Activated naive CD8-positive, alpha-beta T cell (primary cell): ENCODE measurements at regions not wholly inside any gene's neighbourhood (a gene's known extent, or its start where the extent isn't known, plus 50 kb on each side); places are given as distances from the start of the nearest gene placed in this dataset.
"Not testable (repeated sequence)": the region's sequence is repeated elsewhere in the genome, so short reads cannot be mapped to it uniquely, and the experiment has no call there.

Experiments
- H3K27ac Mint-ChIP-seq: one replicate; pipeline ENCODE4 v1.8.0; 2021; ENCODE audit warnings: mixed read lengths
- H3K27me3 Mint-ChIP-seq: one replicate; pipeline ENCODE4 v1.8.0; 2021; ENCODE audit warnings: mixed read lengths
- H3K36me3 Mint-ChIP-seq: one replicate; pipeline ENCODE4 v1.8.0; 2021; ENCODE audit warnings: mixed read lengths
- H3K4me1 Mint-ChIP-seq: one replicate; pipeline ENCODE4 v1.8.0; 2021; ENCODE audit warnings: low read depth, mixed read lengths
- H3K4me3 Mint-ChIP-seq: one replicate; pipeline ENCODE4 v1.8.0; 2021; ENCODE audit warnings: mild to moderate bottlenecking, mixed read lengths
- H3K9me3 Mint-ChIP-seq: one replicate; pipeline ENCODE4 v1.8.0; 2021; ENCODE audit warnings: low read depth, mixed read lengths

DNA sequence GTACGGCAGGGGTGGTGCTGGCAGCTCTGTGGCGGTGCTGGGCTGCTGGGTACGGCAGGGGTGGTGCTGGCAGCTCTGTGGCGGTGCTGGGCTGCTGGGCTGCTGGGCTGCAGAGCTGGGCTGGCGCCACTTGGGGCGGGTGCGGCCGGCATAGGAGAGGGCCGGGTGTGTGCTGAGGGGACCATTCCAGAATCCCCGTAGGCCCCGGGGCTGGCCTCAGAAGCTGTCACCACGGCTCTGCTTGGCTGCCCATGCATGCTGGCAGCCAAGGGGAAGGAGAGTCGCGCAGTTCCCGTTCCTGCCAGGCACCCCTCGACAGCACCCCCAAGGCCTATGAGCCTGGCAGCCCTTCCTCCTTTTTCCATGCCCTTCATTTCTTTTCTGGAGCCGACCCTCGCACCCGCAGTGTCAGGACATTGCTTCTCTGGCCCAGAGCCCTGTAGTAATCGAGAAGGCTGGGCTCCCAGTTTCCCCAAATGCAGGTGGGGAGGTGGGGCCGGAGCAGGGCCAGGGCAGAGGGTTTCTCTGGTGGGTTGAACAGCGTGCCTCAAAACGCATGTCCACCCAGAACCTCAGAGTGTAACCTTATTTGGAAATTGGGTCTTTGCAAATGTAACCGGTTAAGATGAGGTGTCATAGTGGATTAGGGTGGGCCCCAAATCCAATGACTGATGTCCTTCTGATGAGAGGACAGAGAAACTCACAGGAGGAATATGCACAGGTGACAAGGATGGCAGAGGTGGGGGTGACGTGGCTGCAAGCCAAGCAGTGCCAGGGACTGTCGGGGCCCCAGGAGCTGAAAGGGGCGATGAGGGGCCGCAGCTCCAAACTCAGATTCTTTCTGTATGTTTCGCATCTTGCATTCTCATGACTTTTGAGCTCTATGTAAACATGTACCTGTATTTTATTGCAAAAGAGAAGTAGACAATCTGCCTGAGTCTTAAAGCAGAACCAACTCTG, 71.0 kb upstream of the ACTRT2 start:
- Mint-ChIP-seq H3K27ac (no peak overlapping the region), H3K9me3 (peaks cover 18% of the 10 kb centered on the region), H3K4me1 (no peaks in the 10 kb centered on the region), H3K27me3 (peaks cover 5% of the 10 kb centered on the region), H3K36me3 (peaks cover 3% of the 10 kb centered on the region), H3K4me3 (no peak overlapping the region)

DNA sequence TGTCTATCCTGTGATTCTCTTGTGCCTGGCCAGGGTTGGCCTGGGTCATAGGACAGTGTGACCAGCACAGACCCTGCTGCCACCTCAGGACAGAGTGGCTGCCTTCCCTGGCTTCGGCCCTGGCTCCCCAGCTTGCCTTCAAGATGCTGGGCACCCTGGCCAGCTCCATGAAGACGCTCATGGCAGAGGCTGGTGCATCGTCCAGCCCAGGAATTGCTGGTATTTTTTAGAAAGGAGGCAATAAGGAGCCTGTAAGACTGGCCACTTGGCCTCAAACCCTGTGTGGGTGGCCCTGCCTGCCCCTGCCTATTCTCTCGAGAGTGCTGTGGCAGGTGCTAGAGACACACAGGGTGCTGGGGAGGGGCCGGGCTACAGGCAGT, 70.4 kb upstream of the ACTRT2 start:
- H3K36me3 Mint-ChIP-seq = peaks cover 3% of the 10 kb centered on the region
- no peak overlapping the region for H3K4me3 Mint-ChIP-seq

DNA sequence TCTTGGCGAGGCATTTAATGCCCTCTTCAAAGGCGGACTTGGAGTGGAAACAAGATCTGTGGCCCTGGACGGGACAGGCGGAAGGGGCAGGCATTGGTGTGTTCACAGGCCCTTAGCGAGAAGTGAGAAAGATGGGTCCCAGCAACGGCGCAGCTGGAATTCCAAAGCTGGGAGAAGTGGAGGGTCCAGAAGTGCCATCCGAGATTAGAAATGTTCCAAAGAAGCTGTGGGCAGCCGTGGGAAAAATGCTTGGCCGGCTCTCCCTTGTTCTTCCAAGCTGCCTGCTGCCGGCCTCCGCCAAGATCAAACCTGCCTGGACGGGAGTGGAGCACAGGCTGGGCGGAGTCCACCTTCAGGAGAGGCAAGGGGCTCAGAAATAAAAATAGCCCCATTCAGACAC, 69.4 kb upstream of the ACTRT2 start:
- Mint-ChIP-seq H3K27ac (no peak overlapping the region), H3K4me1 (no peaks in the 10 kb centered on the region), H3K27me3 (peaks cover 3% of the 10 kb centered on the region), H3K9me3 (peaks cover 22% of the 10 kb centered on the region), H3K36me3 (peaks cover 3% of the 10 kb centered on the region), H3K4me3 (no peak overlapping the region)

More for the DNA sequence above, 70.4 kb upstream of the ACTRT2 start:
- H3K9me3 Mint-ChIP-seq = peaks cover 20% of the 10 kb centered on the region
- H3K27me3 Mint-ChIP-seq = peaks cover 5% of the 10 kb centered on the region
- H3K27ac Mint-ChIP-seq = no peak overlapping the region
- H3K4me1 Mint-ChIP-seq = no peaks in the 10 kb centered on the region

DNA sequence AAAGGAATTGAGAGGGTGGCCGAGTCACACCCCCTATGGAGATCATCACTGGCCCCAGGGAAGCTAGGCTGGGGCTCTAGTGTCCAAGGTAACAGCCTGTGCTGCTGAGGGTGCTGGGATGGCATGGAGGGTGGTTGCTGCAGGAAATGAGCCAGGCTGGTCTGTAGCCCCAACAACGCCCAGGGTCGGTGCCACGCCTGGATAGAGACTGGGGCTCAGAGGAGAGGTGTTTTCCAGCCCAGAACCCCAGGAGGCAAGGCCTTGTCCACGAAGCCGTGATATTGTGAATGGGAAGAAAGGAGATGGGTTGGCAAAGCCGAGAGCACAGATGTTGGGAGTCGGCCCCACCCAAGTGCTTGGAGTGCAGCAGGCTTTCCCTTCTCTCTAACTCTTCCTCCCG, 68.9 kb upstream of the ACTRT2 start:
- Mint-ChIP-seq H3K9me3 (peaks cover 22% of the 10 kb centered on the region), H3K36me3 (peaks cover 3% of the 10 kb centered on the region), H3K4me1 (no peaks in the 10 kb centered on the region), H3K4me3 (no peak overlapping the region), H3K27ac (no peak overlapping the region), H3K27me3 (peaks cover 3% of the 10 kb centered on the region)

DNA sequence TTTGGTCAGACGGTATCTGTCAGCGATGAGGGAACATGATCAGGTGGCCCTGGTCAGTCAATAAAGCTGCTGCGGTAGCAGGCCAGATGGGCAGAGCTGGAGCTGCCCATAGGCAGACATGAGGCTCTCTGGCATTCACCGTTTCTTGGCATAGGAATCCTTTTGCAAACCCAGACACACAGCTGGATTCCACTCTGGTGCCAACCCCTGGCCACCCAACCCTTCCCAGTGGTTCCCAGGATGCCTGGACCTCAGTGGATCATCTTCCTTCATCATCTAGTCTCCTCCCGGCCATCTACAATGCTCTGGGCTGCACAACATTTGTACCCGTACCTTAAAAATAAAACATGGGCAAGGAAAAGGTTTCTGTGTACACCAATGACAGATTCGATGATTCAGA, 68.3 kb upstream of the ACTRT2 start:
- Mint-ChIP-seq H3K4me1 (no peaks in the 10 kb centered on the region), H3K27me3 (peaks cover 3% of the 10 kb centered on the region), H3K4me3 (no peak overlapping the region), H3K9me3 (peaks cover 27% of the 10 kb centered on the region), H3K27ac (no peak overlapping the region), H3K36me3 (peaks cover 3% of the 10 kb centered on the region)

DNA sequence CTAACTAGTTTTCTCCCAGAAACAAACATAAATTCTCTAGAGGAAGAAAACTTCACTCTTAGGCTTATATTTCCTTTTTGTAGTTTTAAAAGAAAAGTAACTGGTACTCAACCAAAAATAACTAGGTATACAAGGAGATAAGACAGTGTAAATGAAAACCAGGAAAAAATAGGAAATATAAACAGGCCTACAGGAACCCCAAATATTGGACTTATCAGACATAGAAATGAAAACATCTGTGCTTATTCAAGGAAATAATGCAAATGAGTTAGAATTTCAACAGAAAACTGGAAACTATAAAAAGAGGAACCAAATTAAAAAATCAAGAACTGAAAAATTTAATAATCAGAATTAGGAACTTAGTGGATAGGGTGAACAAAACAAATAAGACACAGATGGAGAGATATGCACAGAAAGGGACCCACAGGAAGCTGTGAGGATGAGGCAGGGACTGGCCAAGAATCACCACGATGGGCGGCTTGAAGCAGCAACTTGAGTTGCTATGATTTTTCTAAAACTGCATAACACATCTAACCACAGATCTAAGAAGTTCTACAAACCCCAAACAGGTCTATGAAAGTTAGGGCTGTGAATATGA, 67.5 kb upstream of the ACTRT2 start:
- no peaks in the 10 kb centered on the region for H3K4me1 Mint-ChIP-seq

DNA sequence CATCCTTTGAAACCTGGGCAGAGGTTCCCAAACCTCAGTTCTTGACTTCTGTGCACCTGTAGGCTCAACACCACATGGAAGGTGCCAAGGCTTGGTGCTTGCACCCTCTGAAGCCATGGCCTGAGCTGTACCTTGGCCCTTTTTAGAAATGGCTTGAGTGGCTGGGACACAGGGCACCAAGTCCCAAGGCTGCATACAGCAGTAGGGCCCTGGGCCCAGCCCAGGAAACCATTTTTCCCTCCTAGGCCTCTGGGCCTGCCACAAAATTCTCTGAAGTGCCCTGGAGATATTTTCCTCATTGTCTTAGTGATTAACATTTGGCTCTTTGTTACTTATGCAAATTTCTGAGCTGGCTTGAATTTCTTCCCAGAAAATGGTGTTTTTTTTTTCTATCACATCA, 65.6 kb upstream of the ACTRT2 start:
- Mint-ChIP-seq H3K9me3 (peaks cover 27% of the 10 kb centered on the region), H3K27me3 (peaks cover 3% of the 10 kb centered on the region), H3K4me1 (no peaks in the 10 kb centered on the region), H3K36me3 (peaks cover 3% of the 10 kb centered on the region), H3K4me3 (no peak overlapping the region), H3K27ac (no peak overlapping the region)

More for the DNA sequence above, 67.5 kb upstream of the ACTRT2 start:
- peaks cover 27% of the 10 kb centered on the region for H3K9me3 Mint-ChIP-seq
- H3K27ac Mint-ChIP-seq = no peak overlapping the region
- no peak overlapping the region for H3K4me3 Mint-ChIP-seq
- peaks cover 3% of the 10 kb centered on the region for H3K27me3 Mint-ChIP-seq
- H3K36me3 Mint-ChIP-seq = peaks cover 3% of the 10 kb centered on the region

DNA sequence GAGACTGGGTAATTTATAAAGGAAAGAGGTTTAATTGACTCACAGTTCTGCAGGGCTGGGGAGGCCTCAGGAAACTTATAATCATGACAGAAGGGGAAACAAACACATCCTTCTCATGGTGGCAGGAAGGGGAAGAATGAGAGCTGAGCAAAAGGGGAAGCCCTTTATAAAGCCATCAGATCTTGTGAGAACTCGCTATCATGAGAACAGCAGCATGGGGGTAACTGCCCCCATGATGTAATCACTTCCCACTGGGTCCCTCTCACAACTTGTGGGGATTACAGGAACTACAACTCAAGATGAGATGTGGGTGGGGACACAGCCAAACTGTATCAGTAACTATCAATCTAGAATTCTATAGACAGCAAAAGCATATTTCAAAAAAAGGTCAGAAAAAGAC, 64.7 kb upstream of the ACTRT2 start:
- Mint-ChIP-seq H3K4me3 (no peak overlapping the region), H3K27ac (no peak overlapping the region), H3K27me3 (peaks cover 2% of the 10 kb centered on the region)

DNA sequence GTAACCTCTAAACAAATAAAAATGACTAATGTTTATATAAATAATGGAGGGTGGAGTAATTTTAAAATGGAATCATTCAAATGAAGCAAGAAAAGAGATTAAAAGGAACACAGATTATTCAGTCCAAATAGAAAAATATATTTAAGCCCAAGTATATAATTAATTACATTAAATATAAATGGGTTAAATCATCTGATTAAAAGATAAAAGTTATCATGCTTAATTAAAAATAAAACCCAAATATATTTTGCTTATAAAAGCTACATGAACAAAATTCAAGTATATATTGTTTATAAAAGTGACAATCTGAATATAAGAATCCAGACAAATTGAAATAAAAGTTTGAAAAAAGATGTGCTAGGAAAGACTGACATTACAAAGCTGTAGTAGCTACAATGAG, 63.9 kb upstream of the ACTRT2 start:
- no peaks in the 10 kb centered on the region for H3K4me1 Mint-ChIP-seq
- peaks cover 3% of the 10 kb centered on the region for H3K36me3 Mint-ChIP-seq
- no peak overlapping the region for H3K27ac Mint-ChIP-seq
- H3K4me3 Mint-ChIP-seq = no peak overlapping the region
- no peaks in the 10 kb centered on the region for H3K27me3 Mint-ChIP-seq
- H3K9me3 Mint-ChIP-seq = peaks cover 27% of the 10 kb centered on the region

More for the DNA sequence above, 64.7 kb upstream of the ACTRT2 start:
- Mint-ChIP-seq H3K4me1 (no peaks in the 10 kb centered on the region), H3K9me3 (peaks cover 27% of the 10 kb centered on the region), H3K36me3 (peaks cover 3% of the 10 kb centered on the region)

DNA sequence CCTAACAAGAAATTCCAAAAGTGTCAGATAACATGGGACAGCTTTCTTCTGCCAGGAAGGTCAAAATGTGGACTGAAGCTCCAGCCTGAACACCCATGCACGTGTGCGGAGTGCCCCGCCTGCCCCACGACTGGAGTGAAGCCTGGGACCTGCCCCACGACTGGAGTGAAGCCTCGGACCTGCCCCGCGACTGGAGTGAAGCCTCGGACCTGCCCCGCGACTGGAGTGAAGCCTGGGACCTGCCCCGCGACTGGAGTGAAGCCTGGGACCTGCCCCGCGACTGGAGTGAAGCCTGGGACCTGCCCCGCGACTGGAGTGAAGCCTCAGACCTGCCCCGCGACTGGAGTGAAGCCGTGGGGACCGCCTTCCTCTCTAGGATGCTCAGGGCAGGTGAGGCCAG, 61.4 kb upstream of the ACTRT2 start:
- not testable (repeated sequence) for H3K4me3 Mint-ChIP-seq, H3K36me3 Mint-ChIP-seq, H3K27me3 Mint-ChIP-seq, H3K4me1 Mint-ChIP-seq, H3K27ac Mint-ChIP-seq
- H3K9me3 Mint-ChIP-seq = peaks cover 12% of the 10 kb centered on the region

DNA sequence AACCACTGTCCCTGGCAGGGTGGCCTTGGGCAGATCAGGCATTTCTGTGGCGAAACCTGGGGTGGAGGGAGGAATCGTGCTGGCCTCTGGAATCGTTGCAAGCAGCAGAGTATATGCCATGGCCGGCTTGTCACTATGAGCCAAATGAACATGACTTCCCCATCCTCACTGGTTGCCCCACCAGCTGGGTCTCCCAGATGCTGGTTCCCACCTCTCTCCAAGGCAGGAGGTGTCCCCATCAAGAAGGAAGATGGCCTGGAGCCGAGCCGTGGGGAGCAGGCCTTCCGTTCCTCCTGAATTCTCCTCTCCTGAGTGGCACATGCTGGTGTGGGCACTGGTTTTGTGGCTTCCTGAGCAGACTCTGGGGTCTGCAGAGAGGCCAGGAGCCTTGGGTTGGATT, 60.2 kb upstream of the ACTRT2 start:
- Mint-ChIP-seq H3K27me3 (no peaks in the 10 kb centered on the region), H3K27ac (no peak overlapping the region), H3K9me3 (peaks cover 6% of the 10 kb centered on the region), H3K36me3 (no peaks in the 10 kb centered on the region), H3K4me3 (no peak overlapping the region), H3K4me1 (no peaks in the 10 kb centered on the region)

DNA sequence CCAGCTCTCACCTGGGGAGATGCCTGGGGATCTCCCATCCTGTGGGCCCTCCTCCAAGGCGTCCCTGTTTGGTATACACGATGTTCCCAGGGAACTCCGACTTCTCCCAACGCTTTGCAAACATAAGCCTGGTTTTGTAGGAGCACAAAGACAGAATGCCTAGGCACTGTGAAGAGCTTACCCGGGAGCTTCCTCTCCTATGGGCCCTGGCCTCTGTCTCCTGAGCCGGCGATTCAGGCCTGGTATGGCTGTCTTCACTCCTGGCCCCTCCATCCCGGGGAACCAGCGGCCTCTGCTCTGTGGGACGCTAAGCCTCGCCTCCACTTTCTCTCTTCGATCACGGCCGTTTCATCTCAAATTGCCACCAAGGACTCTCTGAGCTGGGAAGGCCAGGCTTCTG, 59.6 kb upstream of the ACTRT2 start:
- Mint-ChIP-seq H3K27ac (no peak overlapping the region), H3K4me3 (no peak overlapping the region), H3K4me1 (no peaks in the 10 kb centered on the region), H3K36me3 (no peaks in the 10 kb centered on the region), H3K27me3 (no peaks in the 10 kb centered on the region), H3K9me3 (peaks cover 5% of the 10 kb centered on the region)

DNA sequence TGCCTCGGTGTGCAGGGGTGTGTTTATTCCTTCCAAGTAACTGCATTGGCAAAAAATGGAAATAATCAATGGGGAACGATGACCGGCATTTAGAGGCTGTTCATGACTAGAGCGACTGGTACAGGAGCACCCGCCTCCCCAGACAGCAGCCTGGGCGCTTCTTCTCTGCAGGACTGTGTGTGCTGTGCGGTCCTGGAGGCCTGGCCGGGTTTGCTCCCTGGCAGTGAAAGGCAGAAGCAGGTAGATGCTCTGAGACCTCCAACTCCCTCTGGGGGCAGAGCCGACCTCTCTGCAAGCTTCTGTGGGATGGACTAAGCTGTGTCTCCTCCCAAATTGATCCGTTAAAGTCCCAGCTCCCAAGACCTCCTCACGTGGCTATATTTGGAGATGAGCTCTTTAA, 59.2 kb upstream of the ACTRT2 start:
- H3K36me3 Mint-ChIP-seq = no peaks in the 10 kb centered on the region
- H3K4me1 Mint-ChIP-seq = no peaks in the 10 kb centered on the region
- H3K27me3 Mint-ChIP-seq = no peaks in the 10 kb centered on the region
- peaks cover 5% of the 10 kb centered on the region for H3K9me3 Mint-ChIP-seq
- H3K27ac Mint-ChIP-seq = no peak overlapping the region
- no peak overlapping the region for H3K4me3 Mint-ChIP-seq

DNA sequence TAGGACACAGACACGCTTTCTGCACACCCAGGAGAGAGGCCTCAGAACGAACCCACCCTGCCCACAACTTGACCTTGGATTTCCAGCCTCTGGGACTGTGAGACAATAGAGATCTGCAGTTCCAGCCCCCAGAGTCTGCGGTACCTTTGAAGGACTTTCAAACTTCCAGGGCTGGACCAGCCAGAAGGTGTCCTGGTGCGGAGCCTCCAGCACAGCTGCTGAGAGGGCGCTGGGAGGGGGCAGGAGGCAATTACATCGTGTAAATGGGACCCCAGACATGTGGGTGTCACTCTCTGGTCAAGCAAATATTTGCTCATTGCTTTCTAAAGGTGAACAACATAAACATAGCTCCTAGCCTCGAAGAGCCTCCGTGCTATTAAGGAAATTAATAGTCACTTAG, 58.7 kb upstream of the ACTRT2 start:
- Mint-ChIP-seq H3K9me3 (peaks cover 3% of the 10 kb centered on the region), H3K4me1 (no peaks in the 10 kb centered on the region), H3K27ac (no peak overlapping the region), H3K36me3 (no peaks in the 10 kb centered on the region), H3K27me3 (no peaks in the 10 kb centered on the region), H3K4me3 (no peak overlapping the region)

DNA sequence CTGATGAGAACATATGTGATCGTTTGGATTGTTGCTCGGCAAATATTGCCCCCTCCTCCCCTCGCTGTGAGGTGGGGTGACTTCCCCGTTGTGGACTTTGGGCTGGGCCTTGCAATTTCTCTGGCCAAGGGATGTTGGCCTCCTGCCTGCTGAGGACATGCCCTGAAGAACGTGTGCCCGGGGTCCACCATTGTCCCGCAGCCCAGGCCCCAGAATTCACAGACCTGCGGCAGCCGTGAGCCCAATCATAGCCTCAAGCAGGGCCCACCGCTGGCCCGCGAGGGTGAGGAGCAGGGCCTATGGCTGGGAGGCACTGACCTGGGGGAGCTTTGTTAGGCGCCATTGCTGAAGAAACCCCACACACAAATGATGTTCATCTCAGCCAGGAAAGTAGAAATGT, 58.3 kb upstream of the ACTRT2 start:
- no peak overlapping the region for H3K4me3 Mint-ChIP-seq
- H3K9me3 Mint-ChIP-seq = no peaks in the 10 kb centered on the region
- no peaks in the 10 kb centered on the region for H3K4me1 Mint-ChIP-seq
- no peak overlapping the region for H3K27ac Mint-ChIP-seq
- no peaks in the 10 kb centered on the region for H3K36me3 Mint-ChIP-seq
- H3K27me3 Mint-ChIP-seq = no peaks in the 10 kb centered on the region
